ENCODE measurements at regions not wholly inside any gene's neighbourhood (a gene's known extent, or its start where the extent isn't known, plus 50 kb on each side); places are given as distances from the start of the nearest gene placed in this dataset.

DNA sequence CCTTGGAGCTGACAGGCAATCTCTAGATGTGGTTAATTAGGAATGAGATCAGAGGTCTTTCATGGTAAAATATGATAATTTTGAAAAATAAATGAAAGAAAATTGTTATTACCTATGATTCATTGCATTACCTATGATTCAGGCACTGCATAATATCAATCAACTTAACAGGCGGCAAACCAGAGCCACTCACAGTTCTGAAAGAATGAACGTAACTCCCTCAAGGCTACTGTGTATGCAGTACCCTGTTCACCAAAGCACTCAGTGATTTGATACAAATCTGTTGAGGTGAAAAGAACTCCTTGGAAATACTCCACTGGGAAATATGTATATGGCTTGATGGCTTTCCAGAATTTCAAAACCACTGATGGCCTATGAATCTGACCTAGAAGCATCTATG, 398.9 kb downstream of the ACTL7B start:
- Mint-ChIP-seq H3K36me3 (ENCODE audit: insufficient read depth in 1 of 3, low read depth in 3 of 3) (no peaks in the 10 kb centered on the region), H3K27ac (no peak overlapping the region), H3K27me3 (ENCODE audit: low read depth) (no peaks in the 10 kb centered on the region; the same call in 1 of the 2 replicates), H3K9me3 (no peaks in the 10 kb centered on the region), H3K4me1 (no peaks in the 10 kb centered on the region), H3K4me3 (no peak overlapping the region)
- Histone ChIP-seq H3K4ac (ENCODE audit: low read depth, low read length) (no peak overlapping the region), H4K5ac (ENCODE audit: insufficient read length, low read depth, low read length) (no peak overlapping the region), H3K9ac (ENCODE audit: extremely low read depth, insufficient read length, low read length) (no peak overlapping the region), H3K4me2 (ENCODE audit: insufficient read depth, insufficient read length, low read length) (no peak overlapping the region), H3K79me1 (ENCODE audit: insufficient read depth, low read depth, low read length, poor library complexity, severe bottlenecking) (no peaks in the 10 kb centered on the region), H4K20me1 (ENCODE audit: control insufficient read depth, insufficient read depth, insufficient read length) (no peaks in the 10 kb centered on the region), H2BK12ac (ENCODE audit: insufficient read length, low read depth, low read length) (no peak overlapping the region), H3K4me1 (ENCODE audit: insufficient read depth, low read length) (no peaks in the 10 kb centered on the region), H4K8ac (replicated peaks; ENCODE audit: insufficient read length, low read depth, low read length) (no peak overlapping the region), H3K56ac (ENCODE audit: insufficient read length, low read depth, low read length) (no peak overlapping the region), H3K9me3 (ENCODE audit: control insufficient read depth, low read depth, low read length) (no peaks in the 10 kb centered on the region), H2BK15ac (ENCODE audit: low read depth, low read length) (no peak overlapping the region), H2BK20ac (ENCODE audit: low read depth, low read length, poor library complexity, severe bottlenecking) (no peak overlapping the region), H3K23me2 (ENCODE audit: insufficient read length, low read depth, low read length, poor library complexity, severe bottlenecking) (no peaks in the 10 kb centered on the region), H2AFZ (ENCODE audit: low read length) (no peak overlapping the region), H3K18ac (ENCODE audit: insufficient read length, low read depth, low read length) (no peak overlapping the region), H2AK5ac (ENCODE audit: insufficient read length, low read length) (no peak overlapping the region), H3K27me3 (ENCODE audit: insufficient read depth, low read length) (no peaks in the 10 kb centered on the region), H3K79me2 (ENCODE audit: insufficient read depth, low read length) (no peaks in the 10 kb centered on the region), H3K23ac (ENCODE audit: insufficient read length, low read depth, low read length) (no peak overlapping the region), H2BK120ac (ENCODE audit: low read depth, low read length, poor library complexity, severe bottlenecking) (no peak overlapping the region), H3K14ac (ENCODE audit: insufficient read depth, low read length) (no peak overlapping the region), H2BK5ac (ENCODE audit: insufficient read length, low read length) (no peak overlapping the region), H3K27ac (ENCODE audit: insufficient read length, low read depth, low read length) (no peak overlapping the region), H4K91ac (ENCODE audit: insufficient read length, low read depth, low read length) (no peak overlapping the region), H3T11ph (ENCODE audit: low read length) (no peak overlapping the region)
- TF ChIP-seq, protein P1, sequence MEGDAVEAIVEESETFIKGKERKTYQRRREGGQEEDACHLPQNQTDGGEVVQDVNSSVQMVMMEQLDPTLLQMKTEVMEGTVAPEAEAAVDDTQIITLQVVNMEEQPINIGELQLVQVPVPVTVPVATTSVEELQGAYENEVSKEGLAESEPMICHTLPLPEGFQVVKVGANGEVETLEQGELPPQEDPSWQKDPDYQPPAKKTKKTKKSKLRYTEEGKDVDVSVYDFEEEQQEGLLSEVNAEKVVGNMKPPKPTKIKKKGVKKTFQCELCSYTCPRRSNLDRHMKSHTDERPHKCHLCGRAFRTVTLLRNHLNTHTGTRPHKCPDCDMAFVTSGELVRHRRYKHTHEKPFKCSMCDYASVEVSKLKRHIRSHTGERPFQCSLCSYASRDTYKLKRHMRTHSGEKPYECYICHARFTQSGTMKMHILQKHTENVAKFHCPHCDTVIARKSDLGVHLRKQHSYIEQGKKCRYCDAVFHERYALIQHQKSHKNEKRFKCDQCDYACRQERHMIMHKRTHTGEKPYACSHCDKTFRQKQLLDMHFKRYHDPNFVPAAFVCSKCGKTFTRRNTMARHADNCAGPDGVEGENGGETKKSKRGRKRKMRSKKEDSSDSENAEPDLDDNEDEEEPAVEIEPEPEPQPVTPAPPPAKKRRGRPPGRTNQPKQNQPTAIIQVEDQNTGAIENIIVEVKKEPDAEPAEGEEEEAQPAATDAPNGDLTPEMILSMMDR (conservative IDR thresholded peaks at IDR 0.05), result no peak
- WGBS (ENCODE audit: extremely low coverage, insufficient read length, low lambda C conversion rate), result no CpG with 5 or more reads among the region's 2 CpGs
- DNase-seq, result no peak
